A673 (cell line): ENCODE measurements at regions not wholly inside any gene's neighbourhood (a gene's known extent, or its start where the extent isn't known, plus 50 kb on each side); places are given as distances from the start of the nearest gene placed in this dataset.

ENCODE experiments used
- BruUV-seq: library from RNA; stranded (reverse); fragments of 400-500 nt; replicated peaks from 2 replicates; lab custom pipeline; 2021; lab: Mats Ljungman, UMichigan
- CTCF ChIA-PET: fragments of 300-600 bp; sonication (Branson Sonifier 250); formaldehyde crosslinking; loops from one replicate; lab custom pipeline; 2022; ENCODE audit warnings: antibody characterized with exemption; lab: Charles Lee
- POLR2A ChIA-PET: fragments of 300-600 bp; sonication (Branson Sonifier 250); formaldehyde crosslinking; loops from one replicate; lab custom pipeline; 2022; ENCODE audit warnings: antibody characterized with exemption; ENCODE audit not compliant: low non-redundant PET; lab: Charles Lee
- DNase-seq: peaks from one replicate; pipeline ENCODE4 v3.0.0-alpha.2; 2015; ENCODE audit warnings: low spot score
- H3K27ac ChIP-seq: fragments of 200-600 bp; sonication (generic); 2 replicates; pipeline ENCODE4 v1.5.1; 2016; ENCODE audit warnings: mixed run types, low read depth, mild to moderate bottlenecking, mixed read lengths, antibody characterized with exemption, low read length; ENCODE audit not compliant: poor library complexity, severe bottlenecking
- H3K27me3 ChIP-seq: fragments of 200-600 bp; sonication (generic); replicated peaks from 2 replicates; pipeline ENCODE4 v1.6.1; 2017; ENCODE audit warnings: mixed run types, low read depth, mild to moderate bottlenecking, mixed read lengths, antibody characterized with exemption, low read length; ENCODE audit not compliant: insufficient read depth, poor library complexity
- H3K36me3 ChIP-seq: fragments of 200-600 bp; sonication (generic); 2 replicates; pipeline ENCODE4 v1.6.1; 2016; ENCODE audit warnings: mixed run types, mild to moderate bottlenecking, mixed read lengths, antibody characterized with exemption, low read length; ENCODE audit not compliant: insufficient read depth, poor library complexity, severe bottlenecking
- H3K4me1 ChIP-seq: fragments of 200-600 bp; sonication (generic); 2 replicates; pipeline ENCODE4 v1.6.1; 2017; ENCODE audit warnings: mixed run types, mild to moderate bottlenecking, mixed read lengths, antibody characterized with exemption, low read length; ENCODE audit not compliant: insufficient read depth, poor library complexity, severe bottlenecking
- H3K4me3 ChIP-seq: fragments of 200-600 bp; sonication (generic); 2 replicates; pipeline ENCODE4 v1.5.1; 2016; ENCODE audit warnings: low read depth, mixed run types, mild to moderate bottlenecking, mixed read lengths, low read length; ENCODE audit not compliant: poor library complexity, severe bottlenecking
- H3K9me3 ChIP-seq: fragments of 200-600 bp; sonication (generic); 2 replicates; pipeline ENCODE4 v1.6.1; 2016; ENCODE audit warnings: mixed run types, low read depth, mild to moderate bottlenecking, mixed read lengths, antibody characterized with exemption, low read length; ENCODE audit not compliant: poor library complexity, severe bottlenecking
- CTCF ChIP-seq: fragments of 300-800, 200-600 bp; sonication (generic); conservative IDR thresholded peaks from 2 replicates; pipeline ENCODE4 v1.5.1; 2017; ENCODE audit warnings: low read depth, mild to moderate bottlenecking, antibody characterized with exemption, low read length, moderate library complexity, mixed read lengths
- EZH2 ChIP-seq: fragments of 200-600 bp; sonication (generic); IDR thresholded peaks from 2 replicates; pipeline ENCODE4 v1.6.1; 2017; ENCODE audit warnings: borderline replicate concordance, low read depth, mild to moderate bottlenecking, mixed read lengths, antibody characterized with exemption, low read length; ENCODE audit not compliant: poor library complexity, severe bottlenecking
- intact Hi-C: fragments of 100-400 bp; cut with micrococcal nuclease; formaldehyde crosslinking; loops from one replicate; pipeline ENCODE4 v1.10.0; 2022; ENCODE audit not compliant: unreplicated experiment

GRCh38 chr5:125890511-125890931, 532.7 kb upstream of the GRAMD2B start:
- Histone ChIP-seq H3K9me3 (no peaks in the 10 kb centered on the region), H3K4me3 (no peak overlapping the region), H3K4me1 (no peaks in the 10 kb centered on the region), H3K36me3 (no peaks in the 10 kb centered on the region), H3K27me3 (no peaks in the 10 kb centered on the region), H3K27ac (no peak overlapping the region)
- TF ChIP-seq EZH2 (no peak), CTCF (no peak)
- intact Hi-C loops: no loop called here
- no TSS peak for BruUV-seq
- ChIA-PET POLR2A (no interaction called here), CTCF (no interaction called here)
- no peak for DNase-seq

GRCh38 chr5:125891061-125891725, 532.0 kb upstream of the GRAMD2B start:
- BruUV-seq: no TSS peak
- POLR2A ChIA-PET: no interaction called here
- CTCF ChIA-PET: no interaction called here
- intact Hi-C loops: no loop called here
- H3K4me1 ChIP-seq: no peaks in the 10 kb centered on the region
- no peaks in the 10 kb centered on the region for H3K36me3 ChIP-seq
- H3K27ac ChIP-seq: no peak overlapping the region
- H3K4me3 ChIP-seq: no peak overlapping the region
- TF ChIP-seq CTCF (no peak), EZH2 (no peak)
- H3K9me3 ChIP-seq: no peaks in the 10 kb centered on the region
- DNase-seq: no peak
- H3K27me3 ChIP-seq: no peaks in the 10 kb centered on the region

GRCh38 chr5:125894383-125894782, 528.8 kb upstream of the GRAMD2B start:
- Histone ChIP-seq H3K36me3 (no peaks in the 10 kb centered on the region), H3K27ac (no peak overlapping the region), H3K4me1 (no peaks in the 10 kb centered on the region), H3K27me3 (no peaks in the 10 kb centered on the region), H3K9me3 (no peaks in the 10 kb centered on the region), H3K4me3 (no peak overlapping the region)
- ChIA-PET POLR2A (interaction anchor here (0.6 kb wide), 1 partner anchor 57 kb away, joined by 3 read pairs; no protein-coding TSS in a partner anchor), CTCF (no interaction called here)
- TF ChIP-seq EZH2 (no peak), CTCF (no peak)
- BruUV-seq: no TSS peak
- intact Hi-C loops: no loop called here
- no peak for DNase-seq
